SK-N-SH (cell line): ENCODE measurements at regions not wholly inside any gene's neighbourhood (a gene's known extent, or its start where the extent isn't known, plus 50 kb on each side); places are given as distances from the start of the nearest gene placed in this dataset.

Experiments used
- CTCF ChIP-seq: fragments of 200-600 bp; sonication (generic); IDR thresholded peaks from 2 replicates; pipeline ENCODE4 v1.6.1; 2017; ENCODE audit warnings: antibody characterized with exemption, mild to moderate bottlenecking, moderate library complexity
- EP300 ChIP-seq, 2 experiments: IDR thresholded peaks; 2 replicates each; pipeline versions ENCODE4 v1.4.0 to v1.6.1; 2012; ENCODE audit warnings: borderline replicate concordance in 1 of 2, low read depth in 1 of 2, low read length in 1 of 2
- EZH2phosphoT487 ChIP-seq: fragments of 200-600 bp; sonication (generic); IDR thresholded peaks from 2 replicates; pipeline ENCODE4 v1.6.1; 2017; ENCODE audit warnings: low read depth, mixed run types, mild to moderate bottlenecking, antibody characterized with exemption, moderate library complexity, borderline replicate concordance
- MAX ChIP-seq: IDR thresholded peaks from 2 replicates; pipeline ENCODE4 v1.4.0; 2012; ENCODE audit warnings: low read depth
- MXI1 ChIP-seq: IDR thresholded peaks from 2 replicates; pipeline ENCODE4 v1.6.1; 2012; ENCODE audit warnings: mild to moderate bottlenecking, low read depth, low read length, improper control_type of control experiment
- NRF1 ChIP-seq: IDR thresholded peaks from 2 replicates; pipeline ENCODE4 v1.6.1; 2012; ENCODE audit warnings: low read depth, mild to moderate bottlenecking, low read length
- POLR2AphosphoS5 ChIP-seq: IDR thresholded peaks from 2 replicates; pipeline ENCODE4 v1.6.1; 2012; ENCODE audit warnings: low read depth, low read length
- RCOR1 ChIP-seq: fragments of 150-350 bp; IDR thresholded peaks from 2 replicates; pipeline ENCODE4 v1.6.1; 2017; ENCODE audit warnings: antibody characterized with exemption, low read length
- TAF1 ChIP-seq: IDR thresholded peaks from 2 replicates; pipeline ENCODE4 v1.6.1; 2012; ENCODE audit warnings: low read depth, mild to moderate bottlenecking, low read length, moderate library complexity, borderline replicate concordance
- USF1 ChIP-seq: IDR thresholded peaks from 2 replicates; pipeline ENCODE4 v1.4.0; 2012; ENCODE audit warnings: low read depth, borderline replicate concordance

GRCh38 chr11:11021563-11021962, 163.7 kb upstream of the ZBED5 start:
- TF ChIP-seq USF1 = no peak
- no peak for TF ChIP-seq CTCF
- TF ChIP-seq RCOR1 = no peak
- TF ChIP-seq NRF1 = no peak
- no peak for TF ChIP-seq MAX
- TF ChIP-seq EZH2phosphoT487 = no peak
- TF ChIP-seq POLR2AphosphoS5 = no peak
- no peak for TF ChIP-seq EP300 (IDR thresholded peaks at IDR 0.05; ENCODE audit: borderline replicate concordance in 1 of 2, low read depth in 1 of 2, low read length in 1 of 2)
- TF ChIP-seq MXI1 = no peak
- no peak for TF ChIP-seq TAF1
